GM19397 (cell line): ENCODE measurements at regions not wholly inside any gene's neighbourhood (a gene's known extent, or its start where the extent isn't known, plus 50 kb on each side); places are given as distances from the start of the nearest gene placed in this dataset.

ENCODE experiments used
- ATAC-seq: cut with Tn5 transposase; IDR thresholded peaks from one replicate; pipeline ENCODE4 v1.9.1; 2021; ENCODE audit warnings: mild to moderate bottlenecking, moderate library complexity; ENCODE audit not compliant: unreplicated experiment

DNA sequence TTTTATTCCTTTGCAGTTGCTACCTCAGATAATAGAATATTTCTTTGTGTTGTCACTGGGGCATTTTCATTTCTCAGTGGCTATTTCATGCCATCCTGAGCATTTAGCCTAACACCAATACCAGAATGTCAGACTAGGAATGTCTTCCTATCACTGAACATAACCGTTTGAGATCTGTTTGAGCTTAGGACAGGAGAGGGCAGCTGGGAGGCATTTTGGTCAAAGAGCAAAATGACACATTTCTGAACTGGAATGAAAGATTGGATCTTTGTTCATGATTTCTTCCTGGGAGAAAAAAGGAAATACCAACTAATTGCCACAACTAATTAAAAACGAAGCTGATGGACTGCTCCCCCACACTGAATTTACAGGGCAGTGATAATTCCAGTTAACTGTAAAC is 921.3 kb upstream of the NR2F2 start:
- ATAC-seq: no peak

DNA sequence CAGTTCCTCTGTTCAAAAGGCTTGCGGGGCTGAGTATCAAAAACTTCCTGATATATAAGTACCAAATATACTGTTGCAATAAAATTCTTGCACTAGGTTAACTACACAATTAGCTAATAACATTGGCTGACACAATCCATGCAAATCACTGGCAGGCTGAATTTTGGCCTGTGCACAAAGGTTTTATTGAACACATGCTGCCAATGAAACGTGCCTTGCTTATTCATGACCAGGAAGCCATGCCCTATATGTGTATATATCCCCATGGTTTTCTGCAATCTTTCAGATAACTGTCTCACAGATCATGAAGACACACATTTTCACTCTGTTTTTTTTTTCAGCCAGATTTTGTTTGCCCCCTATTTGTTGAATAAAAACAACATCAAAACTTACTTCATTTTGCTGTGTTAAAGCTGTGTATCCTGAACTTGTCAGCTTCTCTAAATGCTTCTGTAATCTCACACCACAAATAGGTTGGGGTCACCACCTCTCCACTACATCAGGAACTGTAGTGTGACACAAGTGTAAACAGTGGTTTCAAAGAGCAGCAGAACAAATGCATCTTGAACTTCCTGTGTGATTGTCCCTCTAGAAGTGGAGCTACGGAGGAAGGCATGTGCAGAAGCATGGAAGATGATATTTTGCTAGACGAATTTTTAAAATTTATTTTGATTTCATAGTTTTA is 920.7 kb upstream of the NR2F2 start:
- no peak for ATAC-seq

DNA sequence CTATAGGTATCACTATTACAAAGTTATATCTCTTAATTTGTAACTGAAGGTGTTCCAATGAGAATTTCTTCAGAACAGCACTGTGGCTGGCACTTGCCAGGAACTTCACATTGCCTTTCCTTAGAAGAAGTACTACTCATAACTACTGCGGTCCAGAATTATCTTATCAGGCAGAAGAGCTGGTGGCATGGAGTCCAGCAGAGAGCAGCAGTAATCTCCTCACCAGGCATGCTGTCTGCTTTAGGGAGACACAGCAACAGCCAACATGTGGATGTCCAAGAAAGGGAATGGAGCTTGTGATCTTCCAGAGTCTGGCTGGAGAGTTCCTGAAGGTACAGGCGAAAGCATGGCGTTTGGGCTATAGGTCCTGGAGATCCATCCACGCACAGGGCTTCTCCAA is 919.7 kb upstream of the NR2F2 start:
- no peak for ATAC-seq

DNA sequence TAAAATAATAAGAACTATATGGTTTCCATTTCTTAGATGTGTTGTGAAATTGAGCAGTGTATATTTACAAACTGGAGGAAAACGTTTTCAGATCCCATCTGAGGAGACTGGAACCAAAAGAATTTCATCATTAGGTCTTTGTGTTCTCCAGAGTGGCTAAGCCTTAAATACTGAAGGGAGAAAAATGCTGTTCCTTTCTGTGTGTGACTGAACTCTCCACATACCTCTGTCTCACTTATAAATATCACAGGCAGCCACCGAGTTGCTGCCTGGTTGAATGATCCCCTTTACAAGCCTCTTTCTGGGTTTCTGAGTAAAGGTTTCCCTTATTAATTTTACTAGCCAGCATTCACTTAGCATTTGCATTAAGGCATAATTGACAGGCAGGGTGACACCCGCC is 913.9 kb upstream of the NR2F2 start:
- no peak for ATAC-seq

DNA sequence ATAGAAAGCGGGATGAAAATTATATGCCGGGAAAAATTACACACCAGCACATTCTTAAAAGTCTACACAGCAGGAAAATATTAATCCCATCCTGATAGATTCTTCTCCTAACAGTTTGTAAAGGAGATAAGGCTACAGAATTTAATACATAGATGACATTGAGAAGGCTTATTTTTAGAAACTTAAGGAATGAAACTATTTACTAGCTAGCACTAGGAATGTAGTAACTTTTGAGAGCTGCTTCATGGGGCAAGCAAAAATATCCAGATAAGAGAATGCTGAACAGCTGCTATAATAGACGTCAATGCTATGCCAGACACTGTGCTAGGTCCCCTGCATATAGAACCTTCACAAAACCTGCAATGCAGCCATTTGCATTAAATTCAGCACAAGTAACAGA is 912.7 kb upstream of the NR2F2 start:
- no peak for ATAC-seq

DNA sequence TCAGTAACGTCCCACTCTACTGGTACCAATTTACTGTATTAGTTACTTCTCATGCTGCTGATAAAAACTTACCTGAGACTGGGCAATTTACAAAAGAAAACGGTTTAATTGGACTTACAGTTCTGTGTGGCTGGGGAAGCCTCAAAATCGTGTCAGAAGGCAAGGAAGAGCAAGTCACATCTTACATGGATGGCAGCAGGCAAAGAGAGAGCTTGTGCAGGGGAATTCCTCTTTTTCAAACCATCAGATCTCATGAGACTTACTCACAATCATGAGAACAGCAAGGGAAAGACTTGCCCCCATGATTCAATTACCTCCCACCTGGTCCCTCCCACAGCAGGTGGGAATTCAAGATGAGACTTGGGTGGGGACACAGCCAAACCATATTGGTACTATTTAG is 908.2 kb upstream of the NR2F2 start:
- no peak for ATAC-seq

DNA sequence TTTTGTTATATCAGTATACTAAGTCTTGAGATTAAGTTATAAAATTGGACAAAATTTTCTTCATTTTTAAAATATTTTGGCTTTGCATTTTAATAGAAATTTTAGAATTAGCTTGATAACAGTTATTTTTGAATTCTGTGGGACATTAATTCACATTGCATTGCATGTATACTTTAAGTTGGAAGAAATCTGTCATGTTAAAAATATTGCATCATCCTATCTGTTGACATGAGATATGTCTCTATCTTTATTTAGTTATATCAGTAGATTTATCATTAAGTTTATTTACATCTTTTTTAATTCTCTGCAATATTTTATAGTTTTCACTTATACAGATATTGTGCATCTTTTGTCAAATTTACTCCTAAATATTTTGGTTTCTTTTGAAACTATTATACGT is 904.6 kb upstream of the NR2F2 start:
- no peak for ATAC-seq

DNA sequence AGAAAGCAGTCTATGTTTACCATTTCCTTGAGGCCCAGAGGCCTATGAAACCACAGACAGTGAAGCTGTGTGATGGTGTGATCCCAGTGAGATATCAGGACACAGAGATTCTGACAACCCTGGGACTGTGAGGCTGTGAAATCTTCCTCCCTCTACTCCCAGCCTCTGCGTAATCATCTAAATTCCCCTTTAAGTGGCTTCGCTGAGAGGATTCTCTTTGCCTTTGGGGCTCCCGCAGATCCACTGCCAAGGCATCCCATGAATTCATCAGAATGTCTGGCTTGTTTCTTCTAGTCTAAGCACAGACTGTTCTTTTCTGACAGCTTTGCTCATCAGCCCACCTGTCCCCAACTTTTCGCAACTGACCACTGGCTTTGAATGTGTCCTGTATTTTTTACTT is 901.2 kb upstream of the NR2F2 start:
- ATAC-seq: no peak

DNA sequence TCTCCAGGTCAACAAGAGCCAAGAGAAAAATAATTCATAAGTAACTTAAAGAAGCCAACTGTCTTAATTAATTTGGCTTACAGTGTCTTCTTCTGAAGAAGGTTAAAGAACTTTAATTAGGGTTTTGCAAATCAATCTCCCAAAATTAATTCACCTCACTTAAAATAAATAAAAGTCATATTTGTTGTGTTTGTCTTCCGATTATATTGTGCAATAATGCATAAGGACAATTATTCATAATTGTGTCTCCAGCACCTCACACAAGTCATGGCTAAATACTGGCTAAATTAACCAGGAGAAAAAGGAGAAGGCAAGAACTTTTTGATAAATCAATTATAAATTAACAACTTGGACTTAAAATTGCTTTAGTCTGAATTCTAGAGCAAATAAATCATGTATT is 899.0 kb upstream of the NR2F2 start:
- ATAC-seq: no peak

DNA sequence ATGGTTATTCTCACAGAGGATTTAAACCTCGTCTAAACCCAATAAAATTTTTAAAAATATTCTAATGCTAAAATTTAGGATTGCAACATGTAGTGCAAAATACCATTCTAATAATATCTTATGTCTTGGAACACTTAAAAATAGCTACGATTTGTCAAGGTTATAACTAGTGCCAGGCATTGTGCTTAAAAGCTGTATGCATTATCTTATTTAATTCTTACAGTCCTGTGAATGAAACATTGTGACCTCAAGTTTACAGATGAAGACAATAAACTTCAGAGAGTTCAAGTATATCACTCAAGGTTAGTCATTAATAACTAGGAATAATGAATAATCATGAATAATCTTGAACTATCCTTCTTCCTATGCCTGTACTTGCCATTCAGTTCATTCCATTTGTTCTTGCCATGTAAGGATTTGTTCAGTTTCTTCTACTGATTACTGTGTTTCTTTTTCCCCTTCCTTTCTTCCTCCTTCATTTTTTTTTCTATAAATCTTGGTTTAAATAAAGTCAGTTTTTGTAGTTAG is 897.6 kb upstream of the NR2F2 start:
- no peak for ATAC-seq

DNA sequence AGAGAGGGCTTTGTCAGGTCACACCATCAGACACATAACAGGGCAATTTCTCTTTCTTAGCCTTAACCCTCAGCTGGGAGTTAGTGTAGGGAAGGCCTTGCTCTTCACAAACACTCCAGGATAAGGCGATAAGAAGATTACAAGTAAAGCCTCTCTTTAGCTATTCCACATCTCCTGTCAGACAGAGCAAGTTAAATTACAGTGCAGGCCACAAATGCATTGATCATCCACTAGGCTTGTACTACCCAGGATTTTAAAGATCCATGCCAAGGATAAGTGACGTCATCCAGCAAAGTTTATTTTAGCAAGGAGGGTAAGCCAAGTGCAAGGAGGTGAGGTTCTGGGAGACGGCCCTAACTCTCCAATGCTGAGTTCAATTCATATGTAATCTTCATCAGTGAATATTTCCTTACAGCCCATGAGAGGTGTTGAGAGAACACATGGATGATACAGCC is 890.6 kb upstream of the NR2F2 start:
- ATAC-seq: no peak

DNA sequence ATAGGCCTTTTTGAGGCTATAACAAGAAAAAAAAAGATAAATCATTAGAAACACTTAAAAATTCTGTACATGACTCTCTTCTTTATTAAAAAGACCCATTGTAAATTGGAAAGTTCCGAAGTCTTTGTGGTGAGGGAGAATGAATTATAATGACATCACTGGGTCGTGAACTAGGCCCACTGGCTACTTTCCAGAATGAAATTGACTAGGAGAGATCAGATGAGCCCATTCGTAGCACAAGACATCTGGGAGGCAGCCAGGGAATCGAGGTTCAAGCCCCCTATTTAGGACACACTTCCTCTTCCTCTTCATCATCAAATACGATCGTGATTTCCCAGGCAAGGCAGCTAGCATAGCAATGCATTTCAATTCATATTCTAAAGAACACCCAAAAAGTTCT is 889.8 kb upstream of the NR2F2 start:
- no peak for ATAC-seq

DNA sequence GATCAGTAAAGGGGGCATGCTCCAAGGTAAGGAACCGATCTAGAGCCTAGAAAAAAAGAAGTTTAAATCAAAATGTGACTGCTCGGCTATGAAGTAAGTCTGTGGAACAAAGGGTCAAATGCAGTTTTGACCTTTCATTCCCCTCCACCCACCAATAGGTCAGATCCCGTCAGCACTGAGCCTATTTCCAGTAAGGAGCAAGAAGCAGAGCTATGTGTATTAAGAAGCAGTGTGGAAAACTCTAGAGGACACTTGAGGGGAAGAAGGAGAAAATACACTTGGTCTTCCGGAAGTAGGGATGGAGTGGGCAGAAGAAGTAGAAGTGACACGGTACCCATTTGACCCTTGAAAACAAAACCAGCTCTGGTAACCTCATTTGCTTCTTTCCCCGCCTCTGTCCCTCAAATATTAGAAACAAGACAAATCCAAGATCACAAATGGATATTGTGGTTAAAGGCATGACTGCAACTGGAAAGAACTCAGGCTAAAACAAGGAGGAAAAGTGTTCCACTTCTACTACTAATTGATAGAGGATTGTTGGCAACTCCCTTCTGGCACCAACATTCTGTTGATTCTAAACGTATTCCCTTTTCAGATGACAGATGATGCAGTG is 888.3 kb upstream of the NR2F2 start:
- no peak for ATAC-seq

DNA sequence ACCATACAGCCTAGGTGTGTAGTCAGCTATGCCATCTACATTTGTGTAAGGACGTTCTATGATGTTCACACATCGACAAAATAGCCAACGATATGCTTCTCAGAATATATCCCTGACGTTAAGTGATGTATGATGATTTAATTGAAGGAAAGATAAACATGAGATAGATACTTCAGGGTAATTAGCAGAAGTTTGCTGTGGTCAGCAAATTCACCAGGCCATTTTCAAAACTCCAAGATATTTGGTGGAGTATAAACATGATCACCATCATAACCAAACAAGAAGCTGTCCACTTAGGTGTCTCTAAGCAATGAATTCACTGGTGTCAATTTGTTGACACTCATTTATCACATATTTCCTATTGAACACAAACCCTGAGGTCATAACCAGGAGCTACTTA is 885.6 kb upstream of the NR2F2 start:
- no peak for ATAC-seq

DNA sequence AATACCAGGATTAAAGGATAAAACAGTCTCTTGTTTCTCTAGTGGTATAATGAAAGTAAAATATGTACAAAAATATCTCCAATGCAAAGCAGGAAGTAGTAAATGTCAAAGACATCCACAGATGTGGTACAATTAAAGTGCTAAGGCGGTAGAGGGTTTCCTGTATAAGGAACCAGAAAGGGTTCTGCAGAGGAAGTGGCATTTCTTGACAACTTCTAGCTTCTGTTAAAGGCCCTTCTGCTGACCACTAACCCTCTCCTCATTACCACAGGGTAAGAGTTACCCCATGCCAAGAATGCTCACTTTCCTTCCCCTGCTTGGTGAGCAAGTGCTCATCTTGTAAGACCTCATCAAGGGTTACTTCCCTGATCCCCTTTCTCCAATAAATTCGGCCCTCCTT is 883.6 kb upstream of the NR2F2 start:
- ATAC-seq: no peak

DNA sequence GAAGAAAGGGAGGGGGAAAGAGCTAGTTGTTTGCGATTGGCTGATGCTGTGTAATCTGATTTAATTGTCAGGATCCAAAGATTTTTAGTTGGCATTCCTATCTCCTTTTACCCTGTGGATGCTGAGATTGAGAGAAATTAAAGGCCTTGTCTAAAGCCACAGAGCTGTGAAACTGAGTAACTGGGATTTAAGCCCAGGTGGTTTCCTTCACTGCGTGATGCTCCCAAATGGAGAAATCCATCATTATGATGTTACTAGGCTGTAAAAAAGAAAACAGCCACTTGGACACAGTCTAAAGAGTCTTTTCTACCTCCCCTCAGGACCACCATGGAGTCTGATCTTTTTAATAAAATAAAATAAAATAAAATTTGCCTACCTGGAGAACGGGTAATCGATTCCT is 883.0 kb upstream of the NR2F2 start:
- no peak for ATAC-seq

DNA sequence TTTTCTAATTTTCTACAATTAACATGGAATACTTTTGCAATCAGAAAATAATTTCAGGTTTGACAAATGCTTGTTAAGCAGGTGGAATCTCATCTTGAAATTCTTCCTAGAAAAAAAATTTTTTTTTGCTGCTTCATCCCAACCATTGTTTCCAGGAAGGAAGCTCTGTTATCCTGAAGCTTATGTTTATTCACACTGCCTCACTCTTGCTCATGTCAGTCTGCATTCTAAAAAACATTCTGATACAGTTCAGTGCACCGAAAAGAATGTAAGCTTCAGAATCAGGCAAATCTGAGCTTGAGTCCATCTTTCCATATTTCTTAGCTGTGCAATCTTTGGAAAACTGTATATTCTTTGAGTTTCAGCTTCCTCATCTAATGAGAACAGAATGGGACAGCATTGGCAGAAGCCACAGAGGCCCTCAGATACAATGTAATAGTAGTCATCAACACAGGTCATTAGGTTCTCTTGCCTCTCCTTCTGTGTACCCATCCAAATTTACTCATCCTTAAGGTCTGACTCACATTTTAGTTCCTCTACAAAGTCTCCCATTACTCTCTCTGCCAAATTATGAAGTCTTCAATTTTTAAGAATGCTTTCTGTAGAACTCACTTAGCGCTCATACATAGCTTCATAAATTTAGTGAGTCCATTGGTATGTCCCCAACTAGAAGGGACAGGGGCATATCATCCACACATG is 881.8 kb upstream of the NR2F2 start:
- no peak for ATAC-seq

DNA sequence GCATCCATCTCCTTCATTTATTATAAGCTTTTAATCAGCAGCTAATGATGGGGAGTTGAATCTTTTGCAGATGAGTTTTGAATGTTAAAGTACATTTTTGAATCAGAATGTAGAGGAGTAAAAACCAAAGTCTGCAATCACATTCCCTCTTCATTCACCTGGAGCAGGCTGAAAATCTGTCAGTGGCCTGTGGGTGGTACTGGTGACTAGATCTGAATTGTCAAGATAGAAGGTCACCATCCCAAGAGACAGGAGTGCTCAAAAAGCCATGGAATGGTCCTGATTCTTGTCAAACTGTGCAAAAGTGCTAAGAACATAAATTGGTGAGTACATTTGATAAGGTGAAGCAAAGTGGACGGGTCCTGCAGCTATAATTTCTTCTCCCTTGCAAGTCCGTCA is 881.3 kb upstream of the NR2F2 start:
- ATAC-seq: no peak

DNA sequence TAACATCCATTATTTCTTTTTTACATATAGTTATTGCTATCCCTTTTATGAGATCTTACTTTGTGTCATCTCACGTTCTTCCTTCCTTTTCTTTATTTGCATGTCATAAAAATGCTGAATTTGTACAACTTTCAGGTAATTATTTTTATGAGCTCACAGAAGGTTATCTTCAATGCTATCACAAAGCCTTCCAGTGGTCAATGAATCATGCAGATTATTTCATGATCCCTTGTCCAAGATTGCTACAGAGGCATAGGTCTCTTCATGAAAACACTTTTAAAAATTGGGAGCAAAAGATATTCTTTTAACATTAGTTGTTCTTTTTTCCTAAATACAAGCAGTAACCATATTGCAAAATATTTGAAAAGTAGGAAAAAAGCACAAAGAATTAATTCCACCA is 880.1 kb upstream of the NR2F2 start:
- no peak for ATAC-seq

DNA sequence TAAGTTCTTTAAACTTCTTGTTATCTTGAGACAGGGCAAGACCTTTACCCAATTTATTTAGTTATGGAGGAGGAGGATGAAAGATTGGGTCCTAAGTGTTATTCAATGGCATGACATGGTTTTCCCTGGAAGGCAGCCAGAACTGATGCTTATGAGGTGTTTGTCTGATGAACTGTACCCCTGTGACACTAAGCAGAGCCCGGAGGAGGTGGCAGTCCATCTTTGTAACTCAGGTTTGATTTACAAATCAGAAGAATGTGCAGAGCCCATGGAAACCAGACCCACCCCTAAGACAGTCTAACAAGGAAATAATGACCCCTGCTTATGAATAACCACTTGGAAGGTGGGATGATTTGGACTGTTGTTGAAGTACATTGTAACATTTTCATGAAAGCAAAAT is 878.6 kb upstream of the NR2F2 start:
- no peak for ATAC-seq

DNA sequence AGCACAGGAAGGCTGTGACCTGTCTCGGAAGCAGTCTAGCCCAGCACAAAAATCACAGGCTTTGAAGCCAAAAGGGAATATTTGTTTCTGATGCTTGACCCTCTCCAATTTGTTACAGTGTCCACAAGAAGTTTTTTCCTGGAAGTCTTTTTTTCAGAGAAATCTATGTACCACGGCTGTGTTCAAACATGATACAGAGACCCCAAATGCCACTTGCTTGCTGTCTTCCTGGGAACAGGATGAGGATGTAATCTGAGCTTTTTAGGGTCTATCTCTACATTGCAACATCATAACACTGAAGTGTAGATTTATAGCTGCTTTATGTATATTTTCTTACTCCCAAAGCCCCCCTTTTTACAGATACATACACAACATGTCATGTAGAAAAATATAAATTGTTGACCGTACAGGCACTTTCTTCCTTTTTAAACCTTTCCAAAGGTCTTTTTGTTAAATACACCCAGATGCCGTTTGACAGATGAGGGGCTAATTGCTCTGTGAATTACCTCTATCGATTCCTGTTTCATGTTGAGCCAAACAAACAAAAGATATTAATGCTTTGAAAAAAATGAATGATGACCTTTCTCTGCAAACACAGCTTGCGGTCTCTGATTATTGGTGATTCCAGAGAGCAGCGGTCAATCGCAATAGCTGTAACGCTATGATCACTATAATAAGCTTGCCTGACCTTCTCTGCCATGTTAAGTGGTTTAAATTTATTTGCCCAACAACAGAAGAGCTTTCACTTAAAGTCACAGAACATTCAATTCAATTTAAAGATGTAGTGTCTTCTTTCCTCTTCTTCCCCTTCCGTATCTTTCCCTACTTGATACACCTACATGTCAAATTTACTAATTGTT is 875.9 kb upstream of the NR2F2 start:
- no peak for ATAC-seq
